ENCODE measurements at regions not wholly inside any gene's neighbourhood (a gene's known extent, or its start where the extent isn't known, plus 50 kb on each side); places are given as distances from the start of the nearest gene placed in this dataset.

DNA sequence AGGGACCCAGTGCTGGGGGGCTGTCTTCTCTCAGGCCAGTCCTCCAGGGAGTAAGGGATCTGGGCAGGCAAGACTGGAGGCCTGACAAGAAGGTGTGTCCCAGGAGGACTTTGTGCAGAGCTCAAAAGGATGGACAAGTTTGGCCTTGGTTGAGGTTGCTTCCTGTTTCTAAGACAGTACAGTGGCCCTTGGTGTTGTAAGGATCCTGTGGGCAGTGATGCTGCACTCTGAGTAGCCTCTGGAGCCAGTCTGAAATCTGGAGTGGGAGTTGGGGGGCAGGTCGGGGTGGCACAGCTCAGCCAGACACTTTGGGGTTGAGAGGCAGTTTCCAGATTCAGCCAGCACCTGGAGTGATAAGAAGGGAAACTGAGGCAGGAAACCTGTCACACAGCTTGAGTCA lies 139.2 kb upstream of the ZMIZ1 start:
- TF ChIP-seq, protein P1, sequence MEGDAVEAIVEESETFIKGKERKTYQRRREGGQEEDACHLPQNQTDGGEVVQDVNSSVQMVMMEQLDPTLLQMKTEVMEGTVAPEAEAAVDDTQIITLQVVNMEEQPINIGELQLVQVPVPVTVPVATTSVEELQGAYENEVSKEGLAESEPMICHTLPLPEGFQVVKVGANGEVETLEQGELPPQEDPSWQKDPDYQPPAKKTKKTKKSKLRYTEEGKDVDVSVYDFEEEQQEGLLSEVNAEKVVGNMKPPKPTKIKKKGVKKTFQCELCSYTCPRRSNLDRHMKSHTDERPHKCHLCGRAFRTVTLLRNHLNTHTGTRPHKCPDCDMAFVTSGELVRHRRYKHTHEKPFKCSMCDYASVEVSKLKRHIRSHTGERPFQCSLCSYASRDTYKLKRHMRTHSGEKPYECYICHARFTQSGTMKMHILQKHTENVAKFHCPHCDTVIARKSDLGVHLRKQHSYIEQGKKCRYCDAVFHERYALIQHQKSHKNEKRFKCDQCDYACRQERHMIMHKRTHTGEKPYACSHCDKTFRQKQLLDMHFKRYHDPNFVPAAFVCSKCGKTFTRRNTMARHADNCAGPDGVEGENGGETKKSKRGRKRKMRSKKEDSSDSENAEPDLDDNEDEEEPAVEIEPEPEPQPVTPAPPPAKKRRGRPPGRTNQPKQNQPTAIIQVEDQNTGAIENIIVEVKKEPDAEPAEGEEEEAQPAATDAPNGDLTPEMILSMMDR (IDR thresholded peaks at IDR 0.05), result no peak
- TF ChIP-seq POLR2A (IDR thresholded peaks at IDR 0.05), result no peak
- no peak for TF ChIP-seq EP300 (IDR thresholded peaks at IDR 0.05)
